ENCODE measurements at regions not wholly inside any gene's neighbourhood (a gene's known extent, or its start where the extent isn't known, plus 50 kb on each side); places are given as distances from the start of the nearest gene placed in this dataset.
"Not testable (repeated sequence)": the region's sequence is repeated elsewhere in the genome, so short reads cannot be mapped to it uniquely, and the experiment has no call there.

DNA sequence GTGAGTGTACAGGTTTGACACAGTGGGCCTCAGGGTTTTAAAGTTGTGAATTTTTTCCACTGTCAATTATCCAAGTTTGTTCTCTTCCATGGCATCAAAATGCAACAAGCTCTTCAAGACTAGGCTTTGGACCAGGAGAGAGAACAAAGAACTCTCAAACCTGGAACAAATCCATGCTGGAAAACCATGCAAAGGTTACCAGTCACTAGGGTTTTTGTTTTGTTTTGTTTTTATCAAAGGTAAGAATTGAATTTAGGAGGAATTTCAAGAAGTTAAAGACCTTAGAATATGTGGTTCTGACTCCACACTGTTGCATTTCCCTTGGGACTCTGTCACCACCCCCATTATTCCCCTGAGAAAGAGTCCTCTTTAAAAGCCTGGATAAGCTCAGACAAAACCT, 191.1 kb upstream of the PIK3R1 start:
- Mint-ChIP-seq H3K9me3 (no peaks in the 10 kb centered on the region), H3K4me1 (ENCODE audit: low read depth) (no peaks in the 10 kb centered on the region), H3K27me3 (ENCODE audit: low read depth) (no peaks in the 10 kb centered on the region), H3K36me3 (ENCODE audit: low read depth) (no peaks in the 10 kb centered on the region), H3K4me3 (ENCODE audit: low read depth) (no peak overlapping the region), H3K27ac (no peak overlapping the region)
- DNase-seq (ENCODE audit: low spot score), result no peak
- intact Hi-C loops (cut with micrococcal nuclease), result no loop called here

DNA sequence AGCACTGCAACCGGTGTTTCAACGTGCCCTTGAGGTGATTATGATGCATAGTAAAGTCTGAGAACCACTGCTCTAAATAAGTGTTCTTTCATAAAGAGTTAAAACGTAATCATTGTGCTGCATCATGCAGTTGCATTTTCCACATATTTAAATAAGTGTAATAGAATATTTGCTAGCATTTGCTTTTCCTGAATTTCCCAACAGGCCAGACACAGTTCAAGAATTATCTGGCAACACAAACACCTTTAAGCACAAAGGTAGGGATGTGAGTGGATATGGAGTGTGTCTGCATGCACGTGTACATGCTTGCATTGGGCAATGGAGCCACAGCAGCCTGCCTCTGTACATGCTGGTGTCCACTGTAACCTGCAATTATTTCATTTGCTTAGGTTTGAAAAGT, 193.6 kb upstream of the PIK3R1 start:
- intact Hi-C loops (cut with micrococcal nuclease), result no loop called here
- Mint-ChIP-seq H3K27me3 (ENCODE audit: low read depth) (no peaks in the 10 kb centered on the region), H3K4me3 (ENCODE audit: low read depth) (no peak overlapping the region), H3K4me1 (ENCODE audit: low read depth) (no peaks in the 10 kb centered on the region), H3K9me3 (no peaks in the 10 kb centered on the region), H3K36me3 (ENCODE audit: low read depth) (no peaks in the 10 kb centered on the region), H3K27ac (no peak overlapping the region)
- DNase-seq (ENCODE audit: low spot score), result no peak

DNA sequence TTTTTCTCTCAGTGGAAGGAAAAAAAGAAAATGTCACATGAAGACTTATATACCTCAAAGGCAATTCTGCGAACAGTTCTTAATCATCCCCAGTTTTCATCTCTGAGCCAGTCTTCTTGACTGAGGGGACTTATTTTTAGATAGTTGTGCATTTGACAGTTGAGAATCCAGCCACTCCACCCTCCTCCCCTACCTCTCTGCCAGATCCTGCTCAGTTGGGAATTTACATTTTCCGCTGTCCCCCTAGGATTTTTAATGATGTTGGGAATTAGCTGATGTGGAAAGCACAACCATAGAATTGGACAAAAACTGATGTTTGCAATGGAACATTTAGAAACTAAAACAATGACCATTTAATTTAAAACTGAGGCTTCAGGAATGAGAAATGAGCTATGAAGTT, 194.3 kb upstream of the PIK3R1 start:
- Mint-ChIP-seq H3K4me1 (ENCODE audit: low read depth) (no peaks in the 10 kb centered on the region), H3K27ac (no peak overlapping the region), H3K36me3 (ENCODE audit: low read depth) (no peaks in the 10 kb centered on the region), H3K9me3 (no peaks in the 10 kb centered on the region), H3K4me3 (ENCODE audit: low read depth) (no peak overlapping the region), H3K27me3 (ENCODE audit: low read depth) (no peaks in the 10 kb centered on the region)
- intact Hi-C loops (cut with micrococcal nuclease), result no loop called here
- DNase-seq (ENCODE audit: low spot score), result no peak

DNA sequence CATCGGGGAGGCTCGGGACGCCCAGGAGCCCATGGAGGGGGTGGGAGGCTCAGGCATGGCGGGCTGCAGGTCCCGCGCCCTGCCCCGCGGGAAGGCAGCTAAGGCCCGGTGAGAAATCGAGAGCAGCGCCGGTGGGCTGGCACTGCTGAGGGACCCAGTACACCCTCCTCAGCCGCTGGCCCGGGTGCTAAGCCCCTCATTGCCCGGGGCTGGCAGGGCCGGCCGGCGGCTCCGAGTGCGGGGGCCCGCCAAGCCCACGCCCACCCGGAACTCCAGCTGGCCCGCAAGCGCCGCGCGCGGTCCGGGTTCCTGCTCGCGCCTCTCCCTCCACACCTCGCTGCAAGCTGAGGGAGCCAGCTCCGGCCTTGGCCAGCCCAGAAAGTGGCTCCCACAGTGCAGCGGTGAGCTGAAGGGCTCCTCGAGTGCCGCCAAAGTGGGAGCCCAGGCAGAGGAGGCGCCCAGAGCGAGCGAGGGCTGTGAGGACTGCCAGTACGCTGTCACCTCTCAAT, 195.0 kb upstream of the PIK3R1 start:
- H3K4me1 Mint-ChIP-seq (ENCODE audit: low read depth); DNase-seq (ENCODE audit: low spot score); H3K36me3 Mint-ChIP-seq (ENCODE audit: low read depth); H3K4me3 Mint-ChIP-seq (ENCODE audit: low read depth); H3K27ac Mint-ChIP-seq; intact Hi-C loops (cut with micrococcal nuclease); H3K27me3 Mint-ChIP-seq (ENCODE audit: low read depth); H3K9me3 Mint-ChIP-seq: not testable (repeated sequence)

DNA sequence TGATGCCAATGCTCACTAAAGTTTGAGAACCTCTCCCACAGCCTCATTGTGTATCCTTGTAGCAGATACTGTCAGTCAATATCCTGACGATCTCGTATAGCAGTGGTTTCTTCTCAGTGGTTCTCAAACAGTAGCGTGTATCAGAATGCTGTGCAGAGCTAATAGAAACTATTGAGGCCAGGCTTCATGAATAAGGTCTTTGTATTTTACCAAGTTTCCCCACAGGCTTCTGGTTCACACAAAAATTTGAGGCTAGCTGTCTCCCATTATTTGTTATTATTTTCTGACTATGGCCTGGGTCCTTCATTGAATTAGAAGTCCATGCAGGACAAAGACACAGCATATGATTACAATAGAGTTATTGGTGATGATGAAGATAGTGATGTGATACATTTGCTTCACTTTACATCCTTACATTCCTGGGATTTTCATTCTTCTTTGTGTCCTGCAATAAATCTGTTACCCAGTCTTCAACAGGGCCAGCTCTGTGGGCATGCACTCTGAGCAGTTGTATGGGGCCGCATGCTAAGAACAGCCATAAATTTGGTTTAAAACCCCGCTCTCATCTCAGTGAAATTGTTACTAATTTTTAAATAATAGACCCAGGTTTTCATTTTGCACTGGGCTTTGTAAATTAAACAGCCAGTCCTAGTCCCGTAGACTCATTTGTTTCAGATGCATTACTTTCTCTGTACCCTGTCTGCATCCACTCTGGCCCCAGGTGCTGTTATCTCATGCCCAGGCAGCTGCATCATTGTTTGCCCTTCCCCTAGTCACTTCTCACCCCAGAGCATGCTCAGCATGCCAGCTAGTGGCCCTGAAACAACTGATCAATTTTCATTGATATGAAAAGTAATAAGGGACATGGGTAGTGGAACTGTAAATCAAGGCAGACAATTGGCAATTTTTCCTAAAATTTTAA, 199.9 kb upstream of the PIK3R1 start:
- Mint-ChIP-seq H3K9me3 (no peaks in the 10 kb centered on the region), H3K27ac (no peak overlapping the region), H3K36me3 (ENCODE audit: low read depth) (no peaks in the 10 kb centered on the region), H3K4me1 (ENCODE audit: low read depth) (no peaks in the 10 kb centered on the region), H3K27me3 (ENCODE audit: low read depth) (peaks cover 1% of the 10 kb centered on the region), H3K4me3 (ENCODE audit: low read depth) (no peak overlapping the region)
- no peak for DNase-seq (ENCODE audit: low spot score)
- intact Hi-C loops (cut with micrococcal nuclease), result no loop called here

DNA sequence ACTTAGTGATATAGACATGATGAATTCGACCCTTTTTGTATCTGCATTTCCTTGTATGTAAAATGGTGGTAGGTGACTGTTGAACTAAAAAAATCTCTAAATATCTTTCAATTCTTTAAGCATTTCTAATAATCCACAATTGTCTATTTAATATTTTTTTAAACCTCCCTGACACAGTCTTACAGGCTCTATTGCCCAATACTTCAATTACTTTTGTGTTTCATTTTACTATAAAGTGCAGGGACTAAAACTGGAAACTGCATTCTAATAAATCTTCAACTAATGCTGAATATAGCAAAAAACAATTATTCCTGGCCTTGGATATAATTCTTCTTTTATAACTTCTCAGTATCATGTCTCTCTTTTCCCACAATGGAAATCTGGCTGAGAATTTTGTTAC, 202.7 kb upstream of the PIK3R1 start:
- Mint-ChIP-seq H3K9me3 (no peaks in the 10 kb centered on the region), H3K4me3 (ENCODE audit: low read depth) (no peak overlapping the region), H3K27ac (no peak overlapping the region), H3K36me3 (ENCODE audit: low read depth) (no peaks in the 10 kb centered on the region), H3K4me1 (ENCODE audit: low read depth) (no peaks in the 10 kb centered on the region), H3K27me3 (ENCODE audit: low read depth) (peaks cover 1% of the 10 kb centered on the region)
- intact Hi-C loops (cut with micrococcal nuclease), result no loop called here
- no peak for DNase-seq (ENCODE audit: low spot score)

DNA sequence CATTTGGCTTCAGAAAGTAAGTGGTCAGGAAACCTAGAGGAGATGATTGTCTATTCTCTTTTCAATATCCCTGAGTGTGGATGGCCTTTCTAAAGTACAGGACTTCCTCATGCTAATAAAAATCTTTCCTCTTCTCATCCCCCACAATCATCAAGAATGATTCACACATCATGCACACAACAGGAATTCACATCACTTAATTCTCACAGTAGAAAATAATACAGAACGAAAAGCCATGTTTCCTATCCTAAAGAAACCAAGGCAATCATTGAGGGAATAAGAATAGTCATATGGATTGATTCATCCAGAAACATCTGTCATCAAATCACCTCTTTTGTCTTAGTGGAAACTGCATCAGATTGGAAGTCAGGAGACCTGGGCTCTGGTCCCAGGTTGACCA, 203.1 kb upstream of the PIK3R1 start:
- H3K27me3 Mint-ChIP-seq (ENCODE audit: low read depth), result peaks cover 1% of the 10 kb centered on the region
- H3K9me3 Mint-ChIP-seq, result no peaks in the 10 kb centered on the region
- intact Hi-C loops (cut with micrococcal nuclease), result no loop called here
- no peaks in the 10 kb centered on the region for H3K4me1 Mint-ChIP-seq (ENCODE audit: low read depth)
- DNase-seq (ENCODE audit: low spot score), result no peak
- no peak overlapping the region for H3K27ac Mint-ChIP-seq
- no peaks in the 10 kb centered on the region for H3K36me3 Mint-ChIP-seq (ENCODE audit: low read depth)
- H3K4me3 Mint-ChIP-seq (ENCODE audit: low read depth), result no peak overlapping the region

DNA sequence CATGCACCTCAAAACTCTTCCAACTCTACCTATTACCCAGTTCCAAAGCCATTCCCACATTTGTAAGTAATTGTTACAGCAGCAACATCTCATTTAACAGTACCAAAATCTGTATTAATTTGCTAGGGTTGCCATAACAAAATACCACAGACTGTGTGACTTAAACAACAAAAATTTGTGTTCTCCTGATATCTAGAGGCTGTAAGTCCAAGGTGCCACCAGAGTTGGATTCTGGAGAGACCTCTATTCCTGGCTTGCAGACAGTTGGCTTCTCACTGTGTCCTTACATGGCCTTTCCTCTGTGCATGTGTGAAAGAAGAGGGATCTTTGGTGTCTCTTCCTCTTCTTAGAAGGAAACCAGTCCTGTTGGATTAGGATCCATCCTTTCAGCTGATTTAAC, 203.8 kb upstream of the PIK3R1 start:
- DNase-seq (ENCODE audit: low spot score), result no peak
- Mint-ChIP-seq H3K27ac (no peak overlapping the region), H3K27me3 (ENCODE audit: low read depth) (peaks cover 1% of the 10 kb centered on the region), H3K9me3 (no peaks in the 10 kb centered on the region), H3K4me1 (ENCODE audit: low read depth) (no peaks in the 10 kb centered on the region), H3K4me3 (ENCODE audit: low read depth) (no peak overlapping the region), H3K36me3 (ENCODE audit: low read depth) (no peaks in the 10 kb centered on the region)
- intact Hi-C loops (cut with micrococcal nuclease), result no loop called here

DNA sequence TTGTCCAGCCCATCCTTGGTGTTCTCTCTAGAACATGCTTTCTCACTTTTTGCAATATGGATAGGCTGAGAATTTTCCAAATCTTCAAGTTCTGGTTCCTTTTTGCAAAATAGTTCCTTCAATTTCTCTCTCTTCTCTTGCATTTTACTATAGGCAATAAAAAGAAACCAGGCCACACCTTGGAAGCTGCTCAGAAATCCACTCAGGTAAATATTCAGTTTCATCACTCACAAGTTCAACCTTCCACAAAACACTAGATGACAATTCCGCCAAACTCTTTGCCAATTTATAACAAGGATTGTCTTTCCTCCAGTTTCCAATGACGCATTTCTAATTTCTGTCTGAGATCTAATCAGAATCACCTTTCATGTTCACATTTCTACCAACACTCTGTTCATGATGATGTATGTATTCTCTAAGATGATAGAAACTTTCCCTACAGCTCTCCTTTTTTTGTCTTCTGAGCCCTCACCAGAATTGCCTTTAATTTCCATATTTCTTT, 204.2 kb upstream of the PIK3R1 start:
- Mint-ChIP-seq H3K4me1 (ENCODE audit: low read depth) (no peaks in the 10 kb centered on the region), H3K4me3 (ENCODE audit: low read depth) (no peak overlapping the region), H3K27me3 (ENCODE audit: low read depth) (peaks cover 1% of the 10 kb centered on the region), H3K36me3 (ENCODE audit: low read depth) (no peaks in the 10 kb centered on the region), H3K27ac (no peak overlapping the region), H3K9me3 (no peaks in the 10 kb centered on the region)
- intact Hi-C loops (cut with micrococcal nuclease), result no loop called here
- DNase-seq (ENCODE audit: low spot score), result no peak

DNA sequence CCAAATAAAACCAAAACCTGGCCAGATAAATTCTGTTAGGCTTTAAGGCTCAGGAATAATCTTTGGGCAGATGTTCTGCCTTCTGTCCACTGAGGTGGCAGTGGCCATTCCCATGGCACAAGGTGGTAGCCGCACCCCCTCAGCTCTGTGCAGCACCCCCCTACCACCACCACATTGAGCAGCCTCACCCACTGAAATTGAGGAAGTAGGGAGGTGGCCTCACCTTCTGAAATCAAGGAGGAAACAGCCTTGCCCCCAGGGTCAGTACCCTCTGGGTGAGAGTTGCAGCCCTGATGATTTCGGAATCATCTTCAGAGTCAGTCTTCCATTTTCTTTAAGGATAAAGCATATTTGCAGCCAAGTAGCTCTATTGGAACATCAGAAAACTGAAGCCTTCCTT, 204.8 kb upstream of the PIK3R1 start:
- Mint-ChIP-seq H3K27me3 (ENCODE audit: low read depth) (peaks cover 1% of the 10 kb centered on the region), H3K4me3 (ENCODE audit: low read depth) (no peak overlapping the region), H3K36me3 (ENCODE audit: low read depth) (no peaks in the 10 kb centered on the region), H3K9me3 (no peaks in the 10 kb centered on the region), H3K4me1 (ENCODE audit: low read depth) (no peaks in the 10 kb centered on the region), H3K27ac (no peak overlapping the region)
- intact Hi-C loops (cut with micrococcal nuclease), result no loop called here
- DNase-seq (ENCODE audit: low spot score), result no peak

DNA sequence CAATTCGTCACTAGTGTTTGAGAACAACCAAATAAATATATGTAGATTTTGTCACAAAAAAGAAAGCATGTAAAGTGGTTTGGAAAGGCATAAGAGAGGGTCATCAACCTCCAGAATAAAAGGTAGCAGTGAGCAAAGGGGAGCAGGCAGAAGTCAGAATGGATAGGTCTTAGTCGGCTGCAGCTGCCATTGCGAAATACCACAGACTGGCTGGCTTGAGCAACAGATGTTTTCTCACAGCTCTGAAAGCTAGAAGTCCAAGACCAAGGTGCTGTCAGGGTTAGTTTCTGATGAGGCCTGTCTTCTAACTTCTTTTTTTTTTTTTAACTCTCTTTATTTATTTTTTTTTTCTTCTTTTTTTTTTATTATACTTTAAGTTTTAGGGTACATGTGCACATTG, 208.1 kb upstream of the PIK3R1 start:
- no peaks in the 10 kb centered on the region for H3K36me3 Mint-ChIP-seq (ENCODE audit: low read depth)
- no peak overlapping the region for H3K27ac Mint-ChIP-seq
- intact Hi-C loops (cut with micrococcal nuclease), result no loop called here
- H3K27me3 Mint-ChIP-seq (ENCODE audit: low read depth), result no peaks in the 10 kb centered on the region
- H3K9me3 Mint-ChIP-seq, result no peaks in the 10 kb centered on the region
- no peaks in the 10 kb centered on the region for H3K4me1 Mint-ChIP-seq (ENCODE audit: low read depth)
- DNase-seq (ENCODE audit: low spot score), result no peak
- H3K4me3 Mint-ChIP-seq (ENCODE audit: low read depth), result no peak overlapping the region

DNA sequence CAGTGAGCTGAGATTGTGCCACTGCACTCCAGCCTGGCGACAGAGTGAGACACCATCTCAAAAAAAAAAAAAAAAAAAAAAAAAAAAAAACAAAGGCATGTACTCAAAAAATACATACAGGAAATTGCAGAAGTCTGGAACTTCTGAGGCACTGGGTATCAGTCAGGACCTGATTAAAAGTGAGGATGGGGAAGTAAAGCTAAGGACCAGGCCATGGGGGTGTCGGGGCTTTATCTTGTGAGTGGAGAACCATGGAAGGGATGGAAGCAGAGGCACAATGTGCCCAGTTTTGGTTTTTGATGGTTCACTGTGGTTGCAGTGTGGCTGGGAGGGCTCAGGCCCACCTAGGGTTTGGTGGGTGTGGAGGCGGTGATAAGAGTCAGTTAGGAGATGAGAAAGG, 212.7 kb upstream of the PIK3R1 start:
- Mint-ChIP-seq H3K36me3 (ENCODE audit: low read depth) (no peaks in the 10 kb centered on the region), H3K4me3 (ENCODE audit: low read depth) (no peak overlapping the region), H3K27me3 (ENCODE audit: low read depth) (no peaks in the 10 kb centered on the region), H3K4me1 (ENCODE audit: low read depth) (no peaks in the 10 kb centered on the region), H3K9me3 (no peaks in the 10 kb centered on the region), H3K27ac (no peak overlapping the region)
- DNase-seq (ENCODE audit: low spot score), result no peak
- intact Hi-C loops (cut with micrococcal nuclease), result no loop called here

DNA sequence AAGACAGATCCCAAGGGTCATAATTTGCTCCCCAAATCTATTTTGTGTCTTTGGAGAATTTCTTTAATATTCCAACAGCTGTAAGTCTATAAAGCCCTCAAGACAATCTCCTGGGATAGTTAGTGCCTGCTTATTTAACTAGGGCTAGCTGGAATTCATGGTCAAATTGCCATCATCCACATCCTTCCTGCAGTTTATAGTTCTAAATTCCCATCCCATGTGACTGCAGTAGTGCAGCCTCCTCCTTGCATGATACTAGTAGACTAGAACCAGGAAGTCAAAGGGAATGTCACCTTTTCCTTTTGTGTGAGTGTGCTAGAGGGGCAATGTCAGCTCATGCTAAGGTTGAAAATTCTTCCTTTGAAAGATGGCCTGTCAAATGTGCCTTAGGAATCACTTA, 214.8 kb upstream of the PIK3R1 start:
- no peaks in the 10 kb centered on the region for H3K4me1 Mint-ChIP-seq (ENCODE audit: low read depth)
- intact Hi-C loops (cut with micrococcal nuclease), result no loop called here
- H3K9me3 Mint-ChIP-seq, result no peaks in the 10 kb centered on the region
- H3K36me3 Mint-ChIP-seq (ENCODE audit: low read depth), result no peaks in the 10 kb centered on the region
- no peak overlapping the region for H3K27ac Mint-ChIP-seq
- no peaks in the 10 kb centered on the region for H3K27me3 Mint-ChIP-seq (ENCODE audit: low read depth)
- no peak overlapping the region for H3K4me3 Mint-ChIP-seq (ENCODE audit: low read depth)
- no peak for DNase-seq (ENCODE audit: low spot score)
